Activated T-helper 1 cell treated with anti-CD3 and anti-CD28 coated beads, Interleukin-12 subunit alpha, Interleukin-12 subunit beta, Interleukin-2, Interleukin-4 antibody, amounts not matched to agents 30 ng/mL and 10 ng/mL and 1 ng/mL, durations not matched to agents 14 hours and 24 hours and 36 hours (primary cell): ENCODE measurements at regions not wholly inside any gene's neighbourhood (a gene's known extent, or its start where the extent isn't known, plus 50 kb on each side); places are given as distances from the start of the nearest gene placed in this dataset.

Source experiments
- DNase-seq: peaks from one replicate; pipeline ENCODE4 v3.0.0; 2021; ENCODE audit warnings: low spot score
- H3K27ac Mint-ChIP-seq: one replicate; pipeline ENCODE4 v1.8.0; 2021; ENCODE audit warnings: mild to moderate bottlenecking, mixed read lengths
- H3K27me3 Mint-ChIP-seq: one replicate; pipeline ENCODE4 v1.8.0; 2022; ENCODE audit warnings: mild to moderate bottlenecking, moderate library complexity, mixed read lengths; ENCODE audit not compliant: insufficient read depth
- H3K36me3 Mint-ChIP-seq: one replicate; pipeline ENCODE4 v1.8.0; 2021; ENCODE audit warnings: low read depth, mixed read lengths
- H3K4me1 Mint-ChIP-seq: one replicate; pipeline ENCODE4 v1.8.0; 2021; ENCODE audit warnings: low read depth, mixed read lengths
- H3K4me3 Mint-ChIP-seq: one replicate; pipeline ENCODE4 v1.8.0; 2021; ENCODE audit warnings: mild to moderate bottlenecking, moderate library complexity, mixed read lengths
- H3K9me3 Mint-ChIP-seq: one replicate; pipeline ENCODE4 v1.8.0; 2021; ENCODE audit warnings: mixed read lengths
- intact Hi-C: fragments of 100-400 bp; cut with micrococcal nuclease; formaldehyde crosslinking; loops from one replicate; pipeline ENCODE4 v1.15.1; 2024

GRCh38 chr14:21989090-21989489 is 315.5 kb upstream of the OR4E1 start:
- H3K27me3 Mint-ChIP-seq: peaks cover 15% of the 10 kb centered on the region
- intact Hi-C loops: loop anchor here (2.0 kb wide), 1 partner anchor 568 kb away; no protein-coding TSS in a partner anchor
- no peak for DNase-seq
- H3K27ac Mint-ChIP-seq: peak overlapping the region; percentile 84
- no peaks in the 10 kb centered on the region for H3K9me3 Mint-ChIP-seq
- no peaks in the 10 kb centered on the region for H3K36me3 Mint-ChIP-seq
- peak overlapping the region; percentile 61 for H3K4me3 Mint-ChIP-seq
- peaks cover 25% of the 10 kb centered on the region for H3K4me1 Mint-ChIP-seq

GRCh38 chr14:21988413-21988812 is 314.8 kb upstream of the OR4E1 start:
- H3K9me3 Mint-ChIP-seq: no peaks in the 10 kb centered on the region
- peaks cover 15% of the 10 kb centered on the region for H3K27me3 Mint-ChIP-seq
- intact Hi-C loops: loop anchor here (2.0 kb wide), 1 partner anchor 568 kb away; no protein-coding TSS in a partner anchor
- peaks cover 24% of the 10 kb centered on the region for H3K4me1 Mint-ChIP-seq
- DNase-seq: no peak
- no peaks in the 10 kb centered on the region for H3K36me3 Mint-ChIP-seq
- H3K4me3 Mint-ChIP-seq: peak overlapping the region; percentile 66
- H3K27ac Mint-ChIP-seq: peak overlapping the region; percentile 86

DNA sequence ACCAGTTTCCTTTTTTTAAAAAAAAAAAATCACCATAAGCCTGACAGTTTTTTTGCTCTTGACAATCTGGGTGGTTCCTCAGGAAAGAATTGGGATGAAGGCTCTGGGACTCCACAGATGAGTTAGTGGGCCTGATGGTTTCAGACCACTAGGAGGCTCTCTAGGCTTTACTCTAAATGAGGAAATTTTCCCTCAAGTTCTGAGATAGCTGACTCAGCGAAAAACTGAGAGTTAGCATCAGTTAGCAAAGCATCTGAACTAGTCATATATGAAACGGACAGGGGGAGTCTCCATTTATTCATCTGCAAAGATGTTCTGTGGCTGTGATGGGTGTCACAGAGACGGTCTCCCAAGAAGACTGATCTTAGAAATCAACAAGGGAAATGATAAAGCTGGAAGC is 314.3 kb upstream of the OR4E1 start:
- peaks cover 24% of the 10 kb centered on the region for H3K4me1 Mint-ChIP-seq
- H3K4me3 Mint-ChIP-seq: peak overlapping the region; percentile 30
- peaks cover 15% of the 10 kb centered on the region for H3K27me3 Mint-ChIP-seq
- H3K36me3 Mint-ChIP-seq: no peaks in the 10 kb centered on the region
- H3K9me3 Mint-ChIP-seq: no peaks in the 10 kb centered on the region
- H3K27ac Mint-ChIP-seq: peak overlapping the region; percentile 86
- intact Hi-C loops: loop anchor here (2.0 kb wide), 1 partner anchor 569 kb away; no protein-coding TSS in a partner anchor
- no peak for DNase-seq

GRCh38 chr14:21985081-21985480 is 311.5 kb upstream of the OR4E1 start:
- no peak for DNase-seq
- Mint-ChIP-seq H3K27me3 (peaks cover 17% of the 10 kb centered on the region), H3K27ac (no peak overlapping the region), H3K36me3 (no peaks in the 10 kb centered on the region), H3K4me3 (no peak overlapping the region), H3K4me1 (peaks cover 24% of the 10 kb centered on the region), H3K9me3 (no peaks in the 10 kb centered on the region)
- intact Hi-C loops: no loop called here

- peaks cover 5% of the 10 kb centered on the region for H3K27me3 Mint-ChIP-seq
- DNase-seq: no peak
- no peaks in the 10 kb centered on the region for H3K9me3 Mint-ChIP-seq
- no peak overlapping the region for H3K27ac Mint-ChIP-seq
- intact Hi-C loops: loop anchor here (1.0 kb wide), 1 partner anchor 62 kb away; no protein-coding TSS in a partner anchor
- H3K4me3 Mint-ChIP-seq: peak overlapping the region; percentile 74
- H3K36me3 Mint-ChIP-seq: no peaks in the 10 kb centered on the region
- H3K4me1 Mint-ChIP-seq: peaks cover 14% of the 10 kb centered on the region
Measured at GRCh38 chr14:21978999-21979314, 305.3 kb upstream of the OR4E1 start.

DNA sequence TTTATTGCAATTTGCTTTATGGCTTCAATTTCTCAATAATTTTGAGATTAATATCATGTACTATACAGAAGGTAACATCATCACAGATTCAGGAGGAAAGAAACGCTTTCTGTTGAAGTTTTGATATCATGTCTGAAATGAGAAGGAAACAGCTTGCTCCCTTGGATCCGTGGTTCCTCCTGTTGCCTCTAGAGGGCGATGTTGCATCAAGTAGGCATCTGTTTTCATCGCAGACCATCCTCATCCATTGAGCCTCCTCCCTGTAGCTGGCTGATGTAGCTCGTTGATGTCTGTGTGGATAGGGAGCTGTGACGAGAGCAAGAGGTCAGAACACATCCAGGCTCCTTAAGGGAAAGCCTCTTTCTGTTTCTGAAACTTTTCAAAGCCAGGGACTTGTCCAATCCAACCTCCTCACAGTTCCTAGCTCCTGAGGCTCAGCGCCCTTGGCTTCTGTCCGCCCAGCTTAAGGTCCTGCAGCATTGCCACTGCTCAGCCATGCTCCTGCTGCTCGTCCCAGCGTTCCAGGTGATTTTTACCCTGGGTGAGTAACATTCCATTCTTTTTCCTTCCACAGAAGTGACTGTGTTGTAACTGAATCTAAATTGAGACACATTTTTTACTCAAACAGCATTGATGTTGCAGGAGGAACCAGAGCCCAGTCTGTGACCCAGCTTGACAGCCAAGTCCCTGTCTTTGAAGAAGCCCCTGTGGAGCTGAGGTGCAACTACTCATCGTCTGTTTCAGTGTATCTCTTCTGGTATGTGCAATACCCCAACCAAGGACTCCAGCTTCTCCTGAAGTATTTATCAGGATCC is 304.8 kb upstream of the OR4E1 start:
- peak; percentile 51 for DNase-seq
- intact Hi-C loops: loop anchor here (1.0 kb wide), 1 partner anchor 61 kb away; no protein-coding TSS in a partner anchor
- H3K9me3 Mint-ChIP-seq: no peaks in the 10 kb centered on the region
- H3K36me3 Mint-ChIP-seq: no peaks in the 10 kb centered on the region
- H3K27me3 Mint-ChIP-seq: peaks cover 5% of the 10 kb centered on the region
- H3K4me1 Mint-ChIP-seq: peaks cover 14% of the 10 kb centered on the region
- H3K27ac Mint-ChIP-seq: peak overlapping the region; percentile 40
- peak overlapping the region; percentile 74 for H3K4me3 Mint-ChIP-seq

DNA sequence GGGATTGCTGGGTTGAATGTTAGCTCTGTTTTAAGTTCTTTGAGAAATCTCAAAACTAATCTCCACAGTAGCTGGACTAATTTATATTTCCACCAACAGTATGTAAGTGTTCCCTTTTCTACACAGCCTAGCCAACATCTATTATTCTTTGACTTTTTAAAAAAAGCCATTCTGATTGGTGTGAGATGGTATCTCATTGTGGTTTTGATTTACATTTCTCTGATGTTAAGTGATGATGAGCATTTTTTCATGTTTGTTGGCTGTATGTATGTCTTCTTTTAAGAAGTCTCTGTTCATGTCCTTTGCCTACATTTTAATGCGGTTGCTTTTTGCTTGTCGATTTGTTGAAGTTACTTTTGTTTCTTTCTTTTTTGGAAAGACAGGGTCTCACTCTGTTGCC is 301.1 kb upstream of the OR4E1 start:
- no peak overlapping the region for H3K27ac Mint-ChIP-seq
- H3K4me3 Mint-ChIP-seq: no peak overlapping the region

DNA sequence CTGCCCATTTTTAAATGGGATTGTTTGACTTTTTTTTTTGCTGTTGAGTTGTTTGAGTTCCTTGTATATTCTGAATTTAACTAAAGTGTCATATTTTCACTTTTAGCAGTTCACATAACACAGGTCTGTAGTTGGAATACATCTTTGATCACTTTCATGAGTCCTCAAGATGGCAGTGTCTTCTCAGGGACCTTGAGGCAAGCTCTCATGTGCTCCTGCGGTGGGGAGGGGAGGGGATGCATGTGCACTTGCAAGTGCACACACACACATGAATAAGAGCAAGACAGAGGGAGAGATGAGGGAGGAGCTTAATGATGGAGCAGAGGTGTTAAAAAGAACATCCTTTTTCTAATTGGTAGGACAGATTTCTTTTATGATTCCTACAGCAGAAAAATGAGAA is 291.4 kb upstream of the OR4E1 start:
- intact Hi-C loops: no loop called here
- peak overlapping the region; percentile 61 for H3K27ac Mint-ChIP-seq
- peak overlapping the region; percentile 53 for H3K4me3 Mint-ChIP-seq
- peak; percentile 35 for DNase-seq
- H3K36me3 Mint-ChIP-seq: no peaks in the 10 kb centered on the region
- peaks cover 2% of the 10 kb centered on the region for H3K27me3 Mint-ChIP-seq
- peaks cover 15% of the 10 kb centered on the region for H3K4me1 Mint-ChIP-seq
- H3K9me3 Mint-ChIP-seq: no peaks in the 10 kb centered on the region

More for the DNA sequence above, 301.1 kb upstream of the OR4E1 start:
- H3K9me3 Mint-ChIP-seq: no peaks in the 10 kb centered on the region
- H3K27me3 Mint-ChIP-seq: peaks cover 15% of the 10 kb centered on the region
- no peak for DNase-seq
- peaks cover 14% of the 10 kb centered on the region for H3K4me1 Mint-ChIP-seq
- no peaks in the 10 kb centered on the region for H3K36me3 Mint-ChIP-seq
- intact Hi-C loops: no loop called here

- peak overlapping the region; percentile 9 for H3K4me3 Mint-ChIP-seq
- peaks cover 15% of the 10 kb centered on the region for H3K4me1 Mint-ChIP-seq
- H3K27ac Mint-ChIP-seq: peak overlapping the region; percentile 19
- H3K27me3 Mint-ChIP-seq: peaks cover 2% of the 10 kb centered on the region
- H3K36me3 Mint-ChIP-seq: no peaks in the 10 kb centered on the region
- DNase-seq: no peak
- H3K9me3 Mint-ChIP-seq: no peaks in the 10 kb centered on the region
- intact Hi-C loops: no loop called here
Measured at GRCh38 chr14:21964180-21964579, 290.6 kb upstream of the OR4E1 start.

DNA sequence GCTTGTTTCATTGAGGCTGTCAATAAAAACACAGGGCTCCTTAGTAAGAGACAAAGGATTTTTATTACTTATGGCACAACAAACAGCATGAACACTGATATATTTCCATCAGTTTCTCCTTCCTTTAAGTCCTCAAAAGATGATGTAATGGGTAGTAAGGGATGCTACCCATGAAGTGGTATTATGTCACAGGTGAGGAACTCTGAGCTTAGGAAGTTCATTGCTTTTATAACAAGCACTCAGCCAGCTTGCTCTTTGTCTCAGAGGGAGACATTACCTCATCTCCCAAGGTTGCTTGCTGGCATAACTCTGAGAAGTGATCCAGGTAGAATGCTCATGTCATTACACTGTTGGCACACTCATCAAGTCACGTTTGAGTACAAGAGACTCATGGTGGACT is 287.0 kb upstream of the OR4E1 start:
- peaks cover 8% of the 10 kb centered on the region for H3K9me3 Mint-ChIP-seq
- peaks cover 9% of the 10 kb centered on the region for H3K27me3 Mint-ChIP-seq
- H3K4me3 Mint-ChIP-seq: no peak overlapping the region
- peaks cover 5% of the 10 kb centered on the region for H3K36me3 Mint-ChIP-seq
- intact Hi-C loops: no loop called here
- no peak for DNase-seq
- peaks cover 15% of the 10 kb centered on the region for H3K4me1 Mint-ChIP-seq
- H3K27ac Mint-ChIP-seq: no peak overlapping the region

- intact Hi-C loops: loop anchor here (1.0 kb wide), 1 partner anchor 21 kb away; no protein-coding TSS in a partner anchor
- Mint-ChIP-seq H3K9me3 (no peaks in the 10 kb centered on the region), H3K27ac (no peak overlapping the region)
Measured at GRCh38 chr14:21941885-21942284, 268.3 kb upstream of the OR4E1 start.

GRCh38 chr14:21940887-21941856 is 267.6 kb upstream of the OR4E1 start:
- Mint-ChIP-seq H3K36me3 (no peaks in the 10 kb centered on the region), H3K4me3 (peak overlapping the region; percentile 60), H3K4me1 (peaks cover 21% of the 10 kb centered on the region), H3K27me3 (peaks cover 16% of the 10 kb centered on the region), H3K9me3 (no peaks in the 10 kb centered on the region), H3K27ac (peak overlapping the region; percentile 2)
- intact Hi-C loops: loop anchor here (1.0 kb wide), 1 partner anchor 22 kb away; no protein-coding TSS in a partner anchor
- DNase-seq: no peak

More at GRCh38 chr14:21941885-21942284, 268.3 kb upstream of the OR4E1 start:
- H3K4me1 Mint-ChIP-seq: peaks cover 21% of the 10 kb centered on the region
- DNase-seq: no peak
- peaks cover 18% of the 10 kb centered on the region for H3K27me3 Mint-ChIP-seq
- no peaks in the 10 kb centered on the region for H3K36me3 Mint-ChIP-seq
- H3K4me3 Mint-ChIP-seq: peak overlapping the region; percentile 60
